SK-N-MC (cell line): ENCODE measurements at regions not wholly inside any gene's neighbourhood (a gene's known extent, or its start where the extent isn't known, plus 50 kb on each side); places are given as distances from the start of the nearest gene placed in this dataset.

Experiments
- DNase-seq: peaks from one replicate; pipeline ENCODE4 v3.0.0-alpha.2; 2011; ENCODE audit warnings: low read depth, low spot score
- H3K27ac ChIP-seq: fragments of 200-600 bp; sonication (generic); 2 replicates; pipeline ENCODE4 v1.5.1; 2016; ENCODE audit warnings: mixed run types
- H3K36me3 ChIP-seq: fragments of 200-600 bp; sonication (generic); 2 replicates; pipeline ENCODE4 v1.6.1; 2017; ENCODE audit warnings: antibody characterized with exemption, low read length, mixed read lengths; ENCODE audit not compliant: insufficient read depth
- H3K4me3 ChIP-seq: fragments of 200-600 bp; sonication (generic); 2 replicates; pipeline ENCODE4 v1.5.1; 2016
- H3K9ac ChIP-seq: fragments of 200-600 bp; sonication (generic); 2 replicates; pipeline ENCODE4 v1.8.0; 2017; ENCODE audit warnings: mixed run types, mixed read lengths; ENCODE audit not compliant: insufficient read length
- H3K9me3 ChIP-seq: fragments of 200-600 bp; sonication (generic); 2 replicates; pipeline ENCODE4 v1.6.1; 2017; ENCODE audit warnings: low read depth, mild to moderate bottlenecking, antibody characterized with exemption, low read length, moderate library complexity, mixed read lengths
- EZH2 ChIP-seq: fragments of 200-600 bp; sonication (generic); IDR thresholded peaks from one replicate; pipeline ENCODE4 v1.6.1; 2017; ENCODE audit warnings: antibody characterized with exemption
- FOXP2 ChIP-seq: optimal IDR thresholded peaks from 2 replicates; pipeline ENCODE3; 2011; ENCODE audit warnings: mild to moderate bottlenecking, moderate library complexity; ENCODE audit not compliant: insufficient read depth; ENCODE audit errors: extremely low read length, control extremely low read depth
- POLR2AphosphoS5 ChIP-seq: IDR thresholded peaks from 2 replicates; pipeline ENCODE4 v1.6.1; 2012; ENCODE audit warnings: mild to moderate bottlenecking, low read depth, low read length, borderline replicate concordance

GRCh38 chr9:32322622-32323021 lies 61.8 kb upstream of the ACO1 start:
- H3K27ac ChIP-seq = no peak overlapping the region
- no peak for DNase-seq
- no peaks in the 10 kb centered on the region for H3K36me3 ChIP-seq
- H3K9me3 ChIP-seq = no peaks in the 10 kb centered on the region
- TF ChIP-seq POLR2AphosphoS5 = no peak
- TF ChIP-seq FOXP2 = no peak
- TF ChIP-seq EZH2 = no peak
- H3K4me3 ChIP-seq = no peak overlapping the region
- H3K9ac ChIP-seq = no peak overlapping the region

GRCh38 chr9:32326146-32326545 lies 58.3 kb upstream of the ACO1 start:
- Histone ChIP-seq H3K36me3 (no peaks in the 10 kb centered on the region), H3K9ac (no peak overlapping the region), H3K27ac (no peak overlapping the region), H3K4me3 (no peak overlapping the region), H3K9me3 (no peaks in the 10 kb centered on the region; the same call in 1 of the 2 replicates)
- DNase-seq = no peak
- TF ChIP-seq FOXP2 (no peak), EZH2 (no peak), POLR2AphosphoS5 (no peak)

DNA sequence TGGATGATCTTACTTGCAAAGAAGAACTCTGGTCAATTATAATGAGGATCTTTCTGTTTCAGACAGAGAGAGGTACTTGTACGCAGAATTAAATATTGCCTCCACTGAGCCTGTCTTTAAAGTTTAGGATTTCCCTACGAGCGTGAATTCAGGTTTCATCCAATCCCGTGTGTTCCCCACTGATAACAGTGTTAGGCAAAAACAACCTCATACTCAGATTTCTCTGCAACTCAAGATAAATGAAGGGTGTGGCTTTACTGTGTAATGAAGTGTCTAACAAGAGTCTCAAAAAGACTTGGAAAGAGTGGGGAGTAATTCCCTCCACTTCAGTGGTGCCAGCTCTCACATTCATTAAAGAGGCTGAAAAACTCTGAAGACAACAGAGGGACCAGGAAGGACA lies 53.2 kb upstream of the ACO1 start:
- no peak for DNase-seq
- no peak overlapping the region for H3K27ac ChIP-seq
- H3K4me3 ChIP-seq = no peak overlapping the region
- TF ChIP-seq EZH2 = no peak
- no peak for TF ChIP-seq FOXP2
- no peak for TF ChIP-seq POLR2AphosphoS5
- H3K9ac ChIP-seq = no peak overlapping the region
- no peaks in the 10 kb centered on the region; the same call in 1 of the 2 replicates for H3K9me3 ChIP-seq
- H3K36me3 ChIP-seq = no peaks in the 10 kb centered on the region

DNA sequence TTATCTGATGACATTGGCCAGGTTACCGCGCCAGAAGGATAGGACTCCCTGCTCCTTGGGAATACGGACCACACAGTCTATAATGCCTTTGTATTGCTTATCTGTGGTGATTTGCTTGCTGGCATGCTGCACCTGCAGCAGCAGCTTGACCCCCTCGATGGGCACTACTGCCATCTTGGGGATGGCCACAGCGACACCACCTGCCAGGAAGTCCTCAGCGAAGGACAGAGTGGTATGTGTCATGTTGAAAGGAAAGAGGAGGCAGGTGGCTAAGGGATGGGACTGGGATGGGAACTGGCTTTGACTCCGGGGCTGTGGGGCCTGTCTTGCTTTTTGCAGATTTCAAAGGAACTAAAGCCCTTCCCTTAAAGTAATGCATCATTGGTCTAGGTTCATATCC lies 50.3 kb upstream of the ACO1 start:
- H3K9me3 ChIP-seq = no peaks in the 10 kb centered on the region; the same call in 1 of the 2 replicates
- TF ChIP-seq POLR2AphosphoS5 = no peak
- TF ChIP-seq EZH2 = no peak
- no peak for TF ChIP-seq FOXP2
- H3K9ac ChIP-seq = no peak overlapping the region
- no peak for DNase-seq
- no peak overlapping the region for H3K27ac ChIP-seq
- H3K36me3 ChIP-seq = no peaks in the 10 kb centered on the region
- no peak overlapping the region for H3K4me3 ChIP-seq
